ENCODE measurements at regions not wholly inside any gene's neighbourhood (a gene's known extent, or its start where the extent isn't known, plus 50 kb on each side); places are given as distances from the start of the nearest gene placed in this dataset.

- no peak for DNase-seq (ENCODE audit: low spot score)
Measured at GRCh38 chr9:86452201-86452828, 98.1 kb upstream of the TUT7 start.

GRCh38 chr9:86449246-86449645, 95.0 kb upstream of the TUT7 start:
- DNase-seq (ENCODE audit: low spot score): no peak

GRCh38 chr9:86445671-86446070, 91.5 kb upstream of the TUT7 start:
- no peak for DNase-seq (ENCODE audit: low spot score)

DNA sequence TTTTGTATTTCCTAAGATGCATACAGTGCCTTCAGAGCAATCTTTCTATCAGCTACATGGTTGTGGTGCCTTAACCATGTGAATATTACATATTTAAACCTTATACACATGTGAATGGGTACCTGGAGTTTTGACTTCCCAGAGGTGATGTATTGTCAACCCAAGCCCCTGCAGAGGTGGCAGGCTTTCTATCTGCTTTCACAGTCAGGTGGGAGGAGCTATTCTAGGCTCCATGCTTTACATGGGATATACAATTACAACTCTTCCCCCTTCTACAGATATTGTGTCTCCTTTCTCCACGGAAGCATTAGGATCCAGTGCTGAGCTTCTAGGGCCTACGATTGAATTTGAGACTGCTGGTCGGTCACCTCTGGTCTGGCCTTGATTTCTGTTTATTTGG, 89.8 kb upstream of the TUT7 start:
- DNase-seq (ENCODE audit: low spot score): no peak

GRCh38 chr9:86434039-86434726, 80.0 kb upstream of the TUT7 start:
- peak; percentile 60 for DNase-seq (ENCODE audit: low spot score)

- peak; percentile 45 for DNase-seq (ENCODE audit: low spot score)
Measured at GRCh38 chr9:86424251-86424891, 70.2 kb upstream of the TUT7 start.

- DNase-seq (ENCODE audit: low spot score): peak; percentile 16
Measured at GRCh38 chr9:86413971-86414880, 60.0 kb upstream of the TUT7 start.

GRCh38 chr9:86410281-86410680, 56.1 kb upstream of the TUT7 start:
- no peak for DNase-seq (ENCODE audit: low spot score)

GRCh38 chr9:86408121-86408520, 53.9 kb upstream of the TUT7 start:
- DNase-seq (ENCODE audit: low spot score): no peak

- DNase-seq (ENCODE audit: low spot score): peak; percentile 66
Measured at GRCh38 chr9:86407022-86407421, 52.8 kb upstream of the TUT7 start.

GRCh38 chr9:86406366-86406765, 52.2 kb upstream of the TUT7 start:
- peak; percentile 37 for DNase-seq (ENCODE audit: low spot score)

GRCh38 chr9:86405926-86406325, 51.7 kb upstream of the TUT7 start:
- DNase-seq (ENCODE audit: low spot score): peak; percentile 70

GRCh38 chr9:86405086-86405491, 50.9 kb upstream of the TUT7 start:
- DNase-seq (ENCODE audit: low spot score): peak; percentile 11
